HG03439 (cell line): ENCODE measurements at regions not wholly inside any gene's neighbourhood (a gene's known extent, or its start where the extent isn't known, plus 50 kb on each side); places are given as distances from the start of the nearest gene placed in this dataset.
A peak's percentile ranks its signal among the peaks of the same experiment; 100 is the strongest.
"Not testable (repeated sequence)": the region's sequence is repeated elsewhere in the genome, so short reads cannot be mapped to it uniquely, and the experiment has no call there.

Source experiments
- ATAC-seq: cut with Tn5 transposase; IDR thresholded peaks from one replicate; pipeline ENCODE4 v1.9.1; 2021; ENCODE audit warnings: mild to moderate bottlenecking, moderate library complexity; ENCODE audit not compliant: unreplicated experiment

- ATAC-seq, result no peak
Observed at GRCh38 chrY:21600170-21600569, 65.5 kb downstream of the RBMY1A1 start.

- ATAC-seq, result no peak
Observed at GRCh38 chrY:21601524-21601923, 66.8 kb downstream of the RBMY1A1 start.

DNA sequence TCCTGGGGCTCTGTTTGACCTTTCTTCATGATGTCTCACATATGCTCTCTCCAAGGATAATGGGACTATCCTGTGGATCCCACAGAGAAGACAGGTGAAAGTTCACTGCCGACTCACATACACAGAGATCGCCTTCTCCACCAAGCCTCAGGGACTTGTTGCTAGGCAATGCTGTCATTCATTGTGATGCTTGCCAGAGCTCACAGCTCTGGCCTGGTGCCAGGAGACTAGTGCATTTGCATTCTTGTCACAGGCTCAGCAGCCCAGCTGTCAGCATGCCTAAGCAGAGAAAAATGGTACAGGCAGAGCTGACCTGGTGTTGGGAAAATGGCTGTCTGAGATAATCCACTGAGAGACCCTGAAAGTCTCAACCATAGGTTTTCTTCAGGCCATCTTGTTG is 67.9 kb downstream of the RBMY1A1 start:
- no peak for ATAC-seq

DNA sequence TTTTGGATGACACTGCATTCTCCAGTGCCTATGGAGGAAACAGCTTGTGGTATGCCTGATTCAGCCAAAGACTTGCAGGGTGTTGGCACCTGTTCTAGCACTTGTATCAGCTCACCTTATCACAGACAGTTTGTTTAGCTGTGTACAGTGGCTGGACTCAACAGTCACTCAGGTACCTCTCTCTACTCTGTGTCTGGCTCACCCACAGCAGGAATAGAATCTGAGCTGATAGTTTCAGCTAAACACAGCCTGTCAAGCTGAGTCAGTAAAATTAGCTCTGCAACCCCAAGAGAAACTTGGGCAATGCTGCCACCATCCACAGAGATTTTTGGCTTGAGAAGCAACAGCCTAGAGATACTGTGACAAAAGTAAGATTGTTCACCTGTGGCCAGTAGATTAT is 101.5 kb downstream of the RBMY1A1 start:
- no peak for ATAC-seq

- ATAC-seq, result no peak
Observed at GRCh38 chrY:21650496-21650895, 115.8 kb downstream of the RBMY1A1 start.

DNA sequence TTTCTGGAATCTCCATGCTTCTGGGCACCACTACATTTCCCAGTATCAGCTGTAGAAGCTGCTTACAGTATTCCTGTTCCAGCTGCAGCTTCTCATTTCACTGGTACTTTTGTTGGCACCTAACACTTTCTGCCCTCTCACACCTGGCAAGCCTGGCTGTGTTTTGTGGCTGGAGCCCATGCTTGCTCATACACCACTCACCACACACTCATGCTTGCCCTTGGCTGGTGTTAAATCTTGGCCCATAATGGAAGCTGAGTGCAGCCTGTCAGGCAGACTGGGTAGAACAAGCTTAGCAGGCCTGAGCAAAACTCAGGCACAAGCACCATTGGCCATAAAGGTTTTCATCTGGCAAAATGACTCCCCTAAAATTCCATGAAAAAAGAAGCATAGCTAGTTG is 124.4 kb downstream of the RBMY1A1 start:
- ATAC-seq, result not testable (repeated sequence)

DNA sequence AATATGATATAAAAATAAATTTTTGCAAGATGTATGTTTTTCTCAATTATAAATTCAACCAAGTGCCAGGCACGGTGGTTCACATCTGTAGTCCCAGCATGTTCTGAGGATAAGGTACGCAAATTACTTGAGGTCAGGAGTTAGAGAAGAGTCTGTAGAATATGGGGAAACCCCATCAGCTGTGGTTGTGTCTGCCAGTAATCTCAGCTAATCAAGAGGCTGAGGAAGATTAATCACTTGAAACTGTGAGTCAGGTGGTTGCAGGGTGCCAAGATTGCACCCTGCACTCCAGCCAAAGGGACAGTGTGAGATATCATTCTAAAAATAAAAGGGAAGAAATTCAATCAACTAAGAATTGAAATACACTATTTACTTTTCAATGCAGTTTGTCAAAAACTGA is 144.9 kb downstream of the RBMY1A1 start:
- peak; percentile 89 for ATAC-seq

DNA sequence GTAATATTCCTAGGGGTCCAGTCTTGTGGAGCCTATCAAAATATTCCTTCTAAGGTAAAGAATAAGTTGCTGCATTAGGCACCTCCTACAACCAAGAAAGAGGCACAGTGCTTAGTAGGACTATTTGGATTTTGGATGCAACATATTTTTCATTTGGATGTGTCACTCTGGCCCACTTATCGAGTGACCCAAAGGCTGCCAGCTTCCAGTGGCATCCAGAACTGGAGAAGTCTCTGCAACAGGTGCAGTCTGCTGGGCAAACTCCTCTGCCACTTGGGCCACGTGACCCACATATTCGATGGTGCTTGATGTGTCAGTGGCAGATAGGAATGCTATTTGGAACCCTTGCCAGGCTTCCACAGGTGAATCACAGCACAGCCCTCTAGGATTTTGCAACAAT is 151.7 kb downstream of the RBMY1A1 start:
- ATAC-seq, result not testable (repeated sequence)

DNA sequence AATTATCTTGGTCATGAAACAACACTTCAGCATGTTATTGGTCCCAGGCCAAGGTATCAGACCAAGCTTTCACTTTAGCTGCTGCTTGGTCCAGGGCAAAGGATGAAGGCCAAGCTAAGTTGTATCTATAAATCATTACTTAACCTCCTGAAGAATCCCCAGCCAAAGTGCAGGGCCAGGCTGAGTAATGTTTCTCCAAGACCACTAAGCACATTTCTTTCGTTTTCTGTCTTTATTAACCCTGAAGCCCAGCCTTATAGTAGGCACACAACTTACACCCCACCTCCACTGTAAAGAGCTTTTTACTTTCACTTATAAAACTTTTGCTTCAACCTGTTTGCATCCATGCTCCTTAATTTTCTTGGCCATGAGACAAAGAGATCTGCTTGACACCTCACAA is 167.3 kb downstream of the RBMY1A1 start:
- ATAC-seq, result not testable (repeated sequence)

DNA sequence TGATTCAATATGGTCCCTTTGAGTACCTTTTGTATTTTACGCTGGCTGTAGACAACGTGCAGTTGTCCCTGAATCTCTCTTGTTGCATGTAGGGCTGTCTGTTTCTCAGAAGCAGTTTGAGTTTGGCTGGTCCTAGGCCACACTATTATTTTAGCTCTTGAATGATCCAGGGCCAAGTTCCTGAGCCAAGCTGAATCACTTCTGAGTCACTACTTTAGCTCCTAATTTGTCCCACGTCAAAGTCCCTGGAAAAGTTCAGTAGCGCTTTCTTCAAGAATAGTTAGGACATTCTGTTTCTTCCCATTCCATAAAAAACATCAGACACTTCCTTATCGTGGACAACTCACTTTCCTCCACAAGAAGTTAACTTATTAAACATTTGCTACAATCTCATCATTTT is 168.2 kb downstream of the RBMY1A1 start:
- ATAC-seq, result not testable (repeated sequence)

- ATAC-seq, result no peak
Observed at GRCh38 chrY:21705309-21705708, 170.6 kb downstream of the RBMY1A1 start.

- ATAC-seq, result not testable (repeated sequence)
Observed at GRCh38 chrY:21706611-21707010, 171.9 kb downstream of the RBMY1A1 start.

- ATAC-seq, result not testable (repeated sequence)
Observed at GRCh38 chrY:21735489-21736060, 158.8 kb downstream of the RBMY1D start.

DNA sequence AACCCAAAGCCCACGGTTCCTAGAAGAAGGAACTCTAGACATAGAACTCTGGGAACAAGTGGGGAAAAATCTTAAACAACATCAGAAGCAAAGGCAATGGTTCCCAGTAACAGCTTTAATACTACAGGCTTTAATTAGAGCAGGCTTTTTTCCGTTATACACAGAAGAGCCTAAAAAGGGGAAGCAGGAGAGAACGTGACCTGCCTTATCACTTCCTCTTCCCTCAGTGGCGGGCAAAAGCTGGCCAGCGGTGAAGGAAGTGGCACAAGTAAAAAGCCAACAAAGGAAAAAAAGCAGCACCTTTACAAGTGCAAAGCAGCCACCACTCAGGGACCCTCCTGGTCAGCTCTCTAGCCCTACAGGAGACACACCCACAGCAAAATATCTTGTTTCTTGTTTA is 149.3 kb downstream of the RBMY1D start:
- ATAC-seq, result not testable (repeated sequence)

DNA sequence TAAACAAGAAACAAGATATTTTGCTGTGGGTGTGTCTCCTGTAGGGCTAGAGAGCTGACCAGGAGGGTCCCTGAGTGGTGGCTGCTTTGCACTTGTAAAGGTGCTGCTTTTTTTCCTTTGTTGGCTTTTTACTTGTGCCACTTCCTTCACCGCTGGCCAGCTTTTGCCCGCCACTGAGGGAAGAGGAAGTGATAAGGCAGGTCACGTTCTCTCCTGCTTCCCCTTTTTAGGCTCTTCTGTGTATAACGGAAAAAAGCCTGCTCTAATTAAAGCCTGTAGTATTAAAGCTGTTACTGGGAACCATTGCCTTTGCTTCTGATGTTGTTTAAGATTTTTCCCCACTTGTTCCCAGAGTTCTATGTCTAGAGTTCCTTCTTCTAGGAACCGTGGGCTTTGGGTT is 134.1 kb downstream of the RBMY1D start:
- not testable (repeated sequence) for ATAC-seq

GRCh38 chrY:21767824-21768223 is 126.5 kb downstream of the RBMY1D start:
- ATAC-seq, result not testable (repeated sequence)

GRCh38 chrY:21782174-21782860 is 112.0 kb downstream of the RBMY1D start:
- not testable (repeated sequence) for ATAC-seq

- no peak for ATAC-seq
Observed at GRCh38 chrY:21813484-21814233, 80.7 kb downstream of the RBMY1D start.

- ATAC-seq, result no peak
Observed at GRCh38 chrY:21814491-21814890, 79.8 kb downstream of the RBMY1D start.

DNA sequence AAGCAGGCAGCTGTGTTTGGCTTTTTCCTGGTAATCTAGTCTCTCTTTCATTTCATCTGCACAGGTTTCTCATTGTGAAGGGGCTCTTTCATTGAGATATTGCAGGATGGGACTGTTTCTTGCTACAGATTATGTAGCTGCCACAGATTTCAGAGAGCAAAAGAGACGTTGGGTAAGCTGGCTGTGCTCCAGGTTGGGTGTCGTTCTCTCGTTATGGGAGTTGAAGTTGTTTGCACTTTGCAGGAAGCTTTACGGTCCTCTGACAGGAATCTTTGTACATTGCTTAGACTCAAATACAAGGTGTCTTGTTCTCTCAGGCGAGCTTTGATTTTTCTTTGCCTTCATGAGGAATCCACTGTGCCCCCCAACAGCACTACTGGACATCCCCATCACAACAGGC is 72.4 kb downstream of the RBMY1D start:
- no peak for ATAC-seq

DNA sequence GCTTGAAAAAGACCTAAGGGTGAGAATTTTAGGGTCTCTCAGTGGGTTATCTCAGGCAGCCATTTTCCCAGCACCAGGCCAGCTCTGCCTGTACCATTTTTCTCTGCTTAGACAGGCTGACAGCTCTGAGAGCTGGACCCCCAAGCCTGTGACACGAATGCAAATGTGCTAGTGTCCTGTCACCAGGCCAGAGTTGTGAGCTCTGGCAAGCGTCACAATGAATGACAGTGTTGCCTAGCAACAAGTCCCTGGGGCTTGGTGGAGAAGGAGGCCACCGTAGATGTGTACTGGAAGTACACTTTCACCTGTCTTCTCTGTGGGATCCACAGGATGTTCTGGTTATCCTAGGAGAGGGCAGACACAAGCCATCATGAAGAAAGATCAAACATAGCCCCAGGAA is 66.7 kb downstream of the RBMY1D start:
- no peak for ATAC-seq
